GM19438 (cell line): ENCODE measurements at regions not wholly inside any gene's neighbourhood (a gene's known extent, or its start where the extent isn't known, plus 50 kb on each side); places are given as distances from the start of the nearest gene placed in this dataset.

Source experiments
- ATAC-seq: cut with Tn5 transposase; IDR thresholded peaks from one replicate; pipeline ENCODE4 v1.9.1; 2021; ENCODE audit warnings: low read depth; ENCODE audit not compliant: unreplicated experiment

DNA sequence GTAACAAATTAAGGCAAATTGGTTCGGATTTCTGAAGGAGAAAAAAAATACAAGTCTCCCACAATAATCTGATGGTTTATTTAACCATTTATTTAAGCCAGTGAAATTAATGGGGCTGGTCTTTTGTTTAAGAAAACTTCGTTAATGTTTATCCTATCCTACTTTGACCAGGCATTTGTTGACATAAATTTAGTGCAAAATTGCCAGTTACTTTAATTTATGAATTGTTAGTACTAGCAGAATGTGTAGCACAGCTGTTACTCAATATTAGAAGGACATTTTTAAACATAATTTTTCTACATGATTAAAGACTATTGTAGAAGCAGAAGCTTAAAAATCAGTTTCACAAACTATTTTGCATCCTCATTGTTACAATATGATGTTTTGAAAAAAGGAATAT lies 687.6 kb upstream of the PTBP2 start:
- ATAC-seq = no peak

DNA sequence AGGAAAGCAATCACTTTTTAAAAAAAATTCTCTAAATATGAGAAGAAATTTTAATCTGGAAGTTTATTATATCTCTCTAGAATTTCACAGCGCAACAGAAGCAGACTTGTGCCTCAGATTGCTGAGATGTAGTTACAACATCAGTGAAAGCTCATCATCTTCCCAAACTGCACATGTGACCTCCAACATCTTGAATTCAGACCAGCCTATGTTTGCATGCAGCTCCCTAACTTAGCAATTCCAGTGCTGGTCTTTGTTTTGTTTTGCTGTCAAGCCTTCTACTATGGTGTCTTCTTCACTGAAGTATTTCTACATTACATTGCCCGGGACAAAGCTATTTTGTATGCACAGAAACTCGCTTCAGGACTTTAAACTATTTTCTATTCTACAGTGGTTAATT lies 684.8 kb upstream of the PTBP2 start:
- no peak for ATAC-seq

DNA sequence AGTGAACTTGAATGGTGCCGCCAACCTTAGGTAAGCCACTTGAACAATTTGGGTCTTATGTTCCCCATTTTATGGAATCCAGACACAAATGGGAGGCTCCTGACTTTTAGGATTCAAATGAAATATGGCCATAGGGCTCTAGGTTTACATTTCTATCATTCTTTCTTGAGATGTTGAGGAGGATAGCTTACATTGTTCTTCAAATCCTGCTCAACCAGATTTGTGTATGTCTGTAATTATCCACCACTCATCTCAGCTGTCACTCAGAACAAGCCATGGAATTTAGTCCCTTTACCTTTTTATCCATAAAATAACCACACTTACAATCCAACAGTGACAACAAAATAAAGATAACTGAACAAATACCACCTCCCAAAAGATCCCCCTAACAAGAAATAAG lies 682.9 kb upstream of the PTBP2 start:
- no peak for ATAC-seq

DNA sequence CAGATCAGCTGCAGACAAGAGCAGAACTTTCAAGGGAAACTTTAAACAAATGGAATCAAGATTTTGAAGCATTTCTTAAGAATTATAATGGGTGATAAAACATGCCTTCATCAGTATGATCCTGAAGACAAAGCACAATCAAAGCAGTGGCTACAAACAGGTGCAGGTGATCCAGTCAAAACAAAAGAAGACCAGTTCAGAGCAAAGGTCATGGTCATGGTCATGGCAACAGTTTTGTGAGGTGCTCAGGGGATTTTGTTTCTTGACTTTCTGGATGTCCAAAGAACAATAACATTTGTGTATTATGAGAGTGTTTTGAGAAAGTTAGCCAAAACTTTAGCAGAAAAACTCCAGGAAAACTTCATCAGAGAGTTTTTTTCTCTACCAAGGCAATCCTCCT lies 681.7 kb upstream of the PTBP2 start:
- ATAC-seq = no peak

DNA sequence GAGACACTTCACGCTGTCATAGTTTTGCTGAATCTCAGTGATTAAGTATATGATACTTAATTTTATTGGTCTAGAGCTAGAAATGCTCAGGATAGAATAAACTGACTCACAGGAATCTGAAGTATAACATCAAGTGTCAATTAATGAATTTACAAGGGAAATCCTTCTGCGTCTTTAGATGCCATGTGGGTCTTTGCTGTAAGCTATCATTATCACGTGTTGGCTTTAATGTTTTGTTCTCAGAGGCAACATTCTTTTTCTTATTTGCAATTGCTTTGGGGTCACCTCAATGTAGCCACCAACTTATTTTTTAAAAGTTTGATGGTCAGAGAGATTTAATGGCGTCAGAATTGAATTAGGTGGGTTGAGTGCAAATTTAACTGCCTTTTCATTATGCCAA lies 680.1 kb upstream of the PTBP2 start:
- no peak for ATAC-seq

DNA sequence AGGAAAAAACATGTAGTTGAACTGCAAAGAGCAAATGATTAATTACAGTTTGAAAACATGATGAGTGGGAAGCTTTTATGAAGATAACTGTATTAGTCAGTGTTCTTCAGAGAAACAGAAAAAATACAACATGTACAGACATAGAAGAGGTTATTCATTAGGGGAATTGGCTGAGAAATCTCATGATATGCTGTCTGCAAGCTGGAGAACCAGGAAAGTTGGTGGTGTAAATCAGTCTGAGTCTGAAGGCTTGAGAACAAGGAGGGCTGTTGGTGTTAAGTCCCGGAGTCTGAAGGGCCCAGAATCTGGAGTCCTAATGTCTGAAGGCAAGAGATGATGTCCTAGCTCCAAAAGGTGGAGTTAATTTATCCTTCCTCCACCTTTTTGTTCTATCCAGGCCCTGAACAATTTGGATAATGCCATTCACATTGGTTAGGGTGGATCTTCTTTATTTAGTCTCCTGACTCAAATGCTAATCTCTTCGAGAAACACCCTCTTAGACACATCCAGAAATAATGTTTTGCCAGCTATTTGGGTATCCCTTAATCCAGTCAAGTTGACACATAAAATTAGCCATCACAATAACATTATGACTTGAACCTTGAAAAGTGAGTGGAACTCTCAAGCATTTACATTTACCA lies 672.9 kb upstream of the PTBP2 start:
- no peak for ATAC-seq

DNA sequence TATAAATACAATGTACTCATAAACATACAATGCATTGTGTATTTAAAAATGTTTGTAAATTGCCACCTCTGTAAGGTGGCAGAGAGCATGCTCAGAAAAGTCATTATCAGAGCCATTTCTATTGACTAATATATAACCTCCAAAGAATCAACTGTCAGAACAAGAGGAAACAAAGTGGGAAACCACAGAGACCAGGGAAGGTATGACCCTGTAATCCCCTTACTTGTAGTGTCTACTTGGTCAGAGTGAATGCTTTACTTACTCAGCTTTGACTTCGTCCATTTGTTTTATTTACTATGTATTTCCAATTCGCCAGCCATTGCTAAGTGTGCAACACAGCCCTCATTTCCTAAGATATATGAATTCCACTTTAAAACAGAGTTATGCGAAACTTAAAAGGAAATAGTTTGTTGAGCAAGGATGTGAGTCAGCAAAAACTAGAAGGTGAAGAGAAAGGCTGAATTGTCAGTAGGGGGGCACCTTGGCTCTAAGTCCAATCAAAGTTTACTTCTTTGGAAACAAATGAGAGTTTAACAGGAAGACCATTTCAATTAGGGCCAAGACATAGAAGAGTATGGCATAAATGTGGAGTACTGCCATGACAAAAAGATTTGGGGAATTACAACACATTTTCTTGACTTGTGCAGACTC lies 671.7 kb upstream of the PTBP2 start:
- ATAC-seq = no peak

DNA sequence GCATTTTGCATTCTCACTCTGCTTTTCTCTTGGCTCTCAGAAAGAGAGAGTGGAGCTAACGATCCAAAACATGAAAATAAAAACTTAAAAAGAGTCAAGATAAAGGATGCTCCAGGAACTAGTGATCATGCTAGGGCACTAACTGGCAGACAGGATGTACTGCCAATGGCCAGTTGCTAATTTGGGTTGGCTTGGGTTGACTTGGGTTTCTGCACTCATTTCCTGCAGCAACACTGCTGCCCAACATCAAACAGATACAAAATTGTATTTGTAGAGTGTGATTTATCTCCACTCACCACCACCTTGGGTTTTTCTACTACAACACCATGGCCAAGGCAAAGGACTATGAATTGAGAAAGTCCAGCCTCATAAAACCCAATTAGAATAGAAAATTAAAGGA lies 662.3 kb upstream of the PTBP2 start:
- no peak for ATAC-seq

DNA sequence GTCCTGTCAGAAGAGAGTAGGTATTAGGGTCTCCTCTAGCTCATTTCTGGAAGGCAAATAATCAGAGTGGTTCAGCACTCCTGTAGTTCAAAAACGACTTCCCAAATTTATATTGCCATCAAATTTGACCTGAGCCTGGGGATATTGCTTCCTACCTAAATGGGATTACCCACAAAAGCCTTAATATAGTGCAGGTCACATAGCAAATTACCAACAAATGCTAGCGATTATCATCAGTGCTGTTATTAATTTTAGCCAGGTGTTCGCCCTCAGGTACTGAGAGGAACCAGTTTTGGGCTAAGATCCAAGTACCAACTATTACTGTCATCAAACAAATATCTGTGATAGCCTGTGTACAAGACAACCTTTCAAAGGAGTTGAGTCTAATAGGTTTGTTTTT lies 661.8 kb upstream of the PTBP2 start:
- no peak for ATAC-seq

DNA sequence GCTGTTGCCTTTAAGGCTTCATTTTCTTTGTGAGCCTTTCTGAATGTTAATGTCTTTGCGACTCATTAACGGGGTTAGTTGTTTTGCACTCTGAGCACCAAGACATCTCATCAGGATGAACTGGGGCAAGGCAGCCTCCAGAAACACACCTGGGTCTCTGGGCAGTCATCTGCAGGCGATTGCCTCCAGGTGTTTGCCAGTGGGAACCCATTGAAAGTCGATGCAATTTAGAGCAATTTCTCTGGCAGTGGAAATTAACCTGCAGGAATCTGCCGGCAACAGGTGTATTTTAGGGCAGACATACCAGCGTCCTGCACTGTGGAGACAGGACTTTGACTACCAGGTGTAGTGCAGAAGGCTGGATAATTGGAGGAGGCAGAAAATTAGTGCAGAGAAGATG lies 661.0 kb upstream of the PTBP2 start:
- ATAC-seq = no peak

DNA sequence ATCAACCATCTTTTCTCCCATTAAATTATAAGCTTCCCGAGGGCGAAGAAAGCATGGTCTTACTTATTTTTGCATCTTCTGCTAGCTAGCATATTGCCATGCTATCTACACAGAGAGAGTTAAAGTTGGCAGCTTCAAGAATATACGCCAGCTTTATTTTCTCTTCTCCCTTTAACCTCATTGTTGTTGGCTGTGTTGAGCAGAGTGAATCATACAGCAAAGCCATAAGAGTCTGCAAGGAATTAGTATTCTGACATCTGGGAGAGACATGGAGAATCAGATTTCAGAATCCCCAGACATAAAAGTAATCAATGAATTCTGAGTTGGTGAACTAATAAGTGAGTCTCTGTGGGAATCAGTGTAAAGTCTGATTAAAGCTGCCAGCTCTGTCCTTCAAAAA lies 649.6 kb upstream of the PTBP2 start:
- ATAC-seq = no peak

DNA sequence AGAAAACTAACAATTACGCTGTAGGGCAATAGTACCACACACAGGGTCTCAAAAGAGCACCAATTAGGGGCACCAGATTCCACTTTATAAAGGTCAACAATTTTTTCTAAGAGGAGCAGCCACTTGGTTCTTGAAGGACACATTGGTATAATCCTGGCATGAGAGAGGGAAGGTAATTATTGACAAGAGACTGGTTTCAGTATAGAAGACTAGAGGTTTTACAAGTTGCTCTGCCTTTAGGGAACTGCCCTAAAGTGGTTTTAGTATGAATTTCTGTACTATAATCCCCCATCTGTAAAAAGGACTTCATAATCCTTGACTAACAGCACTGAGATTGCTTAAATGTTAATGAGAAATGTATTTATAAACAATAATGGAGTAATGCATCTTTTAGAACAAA lies 648.5 kb upstream of the PTBP2 start:
- no peak for ATAC-seq

DNA sequence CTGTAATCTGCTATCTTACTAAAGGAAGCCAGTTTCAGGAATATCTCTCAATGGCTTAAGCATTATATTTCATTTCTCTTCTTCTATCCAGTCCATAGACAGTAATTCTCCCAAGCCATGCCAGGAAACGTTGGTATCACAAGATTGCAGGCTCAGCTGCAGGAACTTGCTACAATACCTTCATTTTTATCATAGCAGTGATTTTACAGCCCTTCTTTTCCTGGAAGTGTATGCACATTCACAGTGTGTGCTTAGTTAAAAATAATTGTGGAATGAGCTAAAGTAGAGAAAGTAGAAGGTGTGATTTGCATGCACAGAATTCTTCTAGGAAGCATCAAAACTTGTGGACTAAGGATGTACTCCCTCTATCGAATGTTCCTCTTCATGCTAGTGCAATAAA lies 647.2 kb upstream of the PTBP2 start:
- ATAC-seq = no peak

DNA sequence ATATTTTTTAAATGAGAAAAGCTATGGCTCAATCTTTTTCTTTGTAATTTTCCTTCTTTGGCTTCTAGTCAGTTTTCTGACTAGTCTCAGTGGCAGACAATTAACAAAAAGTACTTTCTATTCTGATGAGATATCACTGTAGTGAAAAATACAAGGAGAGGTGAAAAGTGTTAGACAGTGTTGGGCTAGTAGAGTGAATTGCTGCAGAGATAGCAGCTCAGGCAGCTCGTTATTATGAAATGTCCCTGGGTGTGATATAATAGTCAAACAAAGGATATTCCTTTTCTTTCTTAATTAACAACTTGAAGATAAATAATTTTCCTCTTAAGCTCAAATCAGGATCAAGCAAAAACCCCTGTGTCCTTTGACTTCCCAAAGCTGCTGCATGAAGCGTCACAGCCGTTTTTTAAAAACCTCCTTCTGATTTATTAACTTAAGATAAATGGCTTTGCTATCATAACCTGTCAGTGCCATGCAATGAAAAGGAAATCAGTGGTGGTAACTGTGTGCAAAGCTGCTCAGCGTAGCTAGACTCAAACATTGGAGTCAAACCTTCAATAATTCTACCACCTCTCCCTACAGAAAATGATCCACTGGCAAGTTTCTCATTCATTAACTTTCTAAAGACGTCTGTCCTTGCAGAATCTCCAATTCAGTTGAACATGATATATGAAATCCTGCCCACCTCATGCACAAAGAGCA lies 646.6 kb upstream of the PTBP2 start:
- ATAC-seq = no peak

DNA sequence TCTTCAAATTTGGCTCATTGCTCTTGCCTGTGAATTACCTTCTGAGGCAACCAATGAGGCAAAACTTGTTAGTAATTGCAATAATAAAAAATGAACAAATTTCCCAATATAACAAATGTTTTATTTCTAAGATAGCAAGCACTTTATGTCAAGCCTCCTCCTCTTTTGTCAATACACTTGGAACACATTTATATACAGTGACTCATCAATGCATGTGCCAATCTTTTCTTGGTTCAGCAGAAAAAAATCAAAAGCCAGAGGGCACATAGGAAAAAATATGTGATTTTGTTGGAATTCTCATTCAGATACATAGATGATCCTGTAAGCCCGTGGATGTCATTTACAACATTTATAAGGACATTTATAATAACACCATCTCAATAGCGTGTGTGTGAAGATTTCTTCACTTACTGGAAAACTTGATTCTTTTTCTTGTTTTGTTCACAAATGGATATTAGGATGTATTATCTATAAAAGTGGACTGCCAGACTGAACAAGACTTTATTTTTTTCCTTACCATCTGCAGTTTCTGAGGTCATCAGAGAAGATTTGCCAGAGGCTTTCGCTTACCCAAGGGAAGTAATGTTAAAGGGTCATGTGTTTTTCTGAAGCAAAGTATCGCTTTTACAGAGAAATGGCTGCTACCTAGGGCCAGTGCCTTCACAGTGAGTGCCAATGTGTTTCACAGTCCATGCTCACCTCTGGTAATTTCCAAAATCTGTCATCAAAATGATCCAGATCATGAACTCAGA lies 645.7 kb upstream of the PTBP2 start:
- no peak for ATAC-seq

DNA sequence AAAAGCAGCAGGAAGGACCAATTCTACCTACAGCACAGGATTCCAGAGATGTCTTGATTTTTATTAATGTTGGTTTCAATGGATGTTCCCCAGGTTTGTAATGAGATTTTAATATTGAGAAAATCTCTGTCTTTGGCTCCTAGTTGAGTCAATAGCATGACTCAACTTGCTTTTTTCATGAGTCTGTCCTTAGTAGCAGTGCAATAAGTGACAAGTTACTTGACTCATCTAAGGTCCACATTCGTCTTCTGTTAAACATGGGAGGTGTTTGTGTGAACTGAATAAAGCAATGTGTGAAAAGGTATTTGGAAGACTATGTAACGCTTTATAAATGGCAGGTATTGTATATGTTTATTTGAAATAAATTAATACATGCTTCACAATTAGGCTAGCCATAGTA lies 645.0 kb upstream of the PTBP2 start:
- no peak for ATAC-seq

DNA sequence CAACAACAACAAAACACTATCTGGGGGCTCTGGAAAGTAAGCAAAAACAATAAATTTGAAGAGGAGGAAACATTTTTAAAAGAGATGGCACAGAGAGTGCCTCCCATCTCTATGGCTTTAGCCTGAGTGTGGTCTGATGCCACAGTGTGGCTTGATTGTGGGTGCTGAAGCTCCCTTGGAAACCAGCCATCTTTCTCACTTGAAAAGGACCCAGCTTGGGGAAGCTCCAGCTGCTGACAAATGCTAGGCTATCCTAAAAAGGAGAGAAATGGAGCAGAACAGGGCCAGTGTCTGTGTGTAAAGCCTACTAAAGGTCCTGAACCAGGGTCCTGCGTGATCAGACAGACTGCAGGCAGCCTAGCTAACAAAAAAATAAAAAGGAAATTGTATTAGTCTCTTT lies 642.0 kb upstream of the PTBP2 start:
- ATAC-seq = no peak

DNA sequence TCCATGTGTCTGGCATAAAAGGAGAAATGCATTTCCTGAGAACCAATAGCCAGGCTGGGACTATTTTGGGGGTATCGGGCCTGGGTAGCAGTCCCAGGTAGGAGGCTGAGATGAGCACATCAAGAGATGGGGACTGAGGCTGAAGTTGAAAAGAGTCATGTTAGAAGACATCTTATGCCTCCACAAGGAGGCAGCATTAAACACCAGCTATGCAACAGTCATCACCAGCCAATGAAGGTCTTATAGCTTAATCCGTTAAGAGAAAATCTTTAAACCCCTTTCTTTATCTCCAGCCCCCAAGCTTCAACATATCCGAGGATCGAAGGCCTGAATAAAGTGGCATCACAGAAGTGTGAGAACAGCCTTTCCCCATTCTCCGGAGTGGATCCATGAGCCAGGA lies 640.7 kb upstream of the PTBP2 start:
- no peak for ATAC-seq

DNA sequence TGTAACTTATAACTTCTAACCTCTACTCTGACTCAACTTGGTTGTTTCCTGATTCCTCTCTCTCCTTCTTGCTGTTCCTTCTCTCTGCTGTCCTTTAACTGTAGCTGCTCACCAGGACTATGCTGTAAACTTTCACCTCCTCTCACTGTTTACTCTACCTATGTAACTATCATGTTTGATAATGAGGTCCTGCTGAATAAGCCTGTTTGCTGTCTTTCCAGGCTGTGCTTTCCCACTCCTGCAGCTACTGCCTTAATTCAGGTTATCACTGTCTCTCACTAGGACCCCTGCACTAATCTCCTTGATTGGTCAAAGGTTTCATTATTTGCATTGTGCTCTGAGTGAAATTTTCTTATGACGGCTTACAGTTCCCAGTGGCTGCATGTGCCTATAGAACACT lies 633.9 kb upstream of the PTBP2 start:
- no peak for ATAC-seq

DNA sequence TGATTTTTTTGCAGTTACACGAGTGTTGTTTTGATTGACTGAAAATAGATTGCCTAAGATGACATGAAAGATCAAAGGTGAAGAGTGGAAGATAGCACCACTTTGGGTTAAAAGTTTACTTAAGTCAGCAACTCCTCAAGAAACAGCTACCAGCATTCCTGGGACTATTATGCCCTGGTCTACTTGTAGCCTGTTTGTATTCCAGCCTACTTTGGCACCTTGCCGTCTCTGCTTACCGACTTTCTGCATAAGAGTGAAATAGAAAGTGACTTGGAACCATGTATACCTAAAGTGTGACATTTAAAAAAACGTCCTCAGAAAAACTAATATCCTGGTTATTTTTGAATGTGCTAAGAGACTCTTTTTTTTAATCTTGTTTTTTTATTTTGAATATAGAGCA lies 631.5 kb upstream of the PTBP2 start:
- ATAC-seq = no peak

DNA sequence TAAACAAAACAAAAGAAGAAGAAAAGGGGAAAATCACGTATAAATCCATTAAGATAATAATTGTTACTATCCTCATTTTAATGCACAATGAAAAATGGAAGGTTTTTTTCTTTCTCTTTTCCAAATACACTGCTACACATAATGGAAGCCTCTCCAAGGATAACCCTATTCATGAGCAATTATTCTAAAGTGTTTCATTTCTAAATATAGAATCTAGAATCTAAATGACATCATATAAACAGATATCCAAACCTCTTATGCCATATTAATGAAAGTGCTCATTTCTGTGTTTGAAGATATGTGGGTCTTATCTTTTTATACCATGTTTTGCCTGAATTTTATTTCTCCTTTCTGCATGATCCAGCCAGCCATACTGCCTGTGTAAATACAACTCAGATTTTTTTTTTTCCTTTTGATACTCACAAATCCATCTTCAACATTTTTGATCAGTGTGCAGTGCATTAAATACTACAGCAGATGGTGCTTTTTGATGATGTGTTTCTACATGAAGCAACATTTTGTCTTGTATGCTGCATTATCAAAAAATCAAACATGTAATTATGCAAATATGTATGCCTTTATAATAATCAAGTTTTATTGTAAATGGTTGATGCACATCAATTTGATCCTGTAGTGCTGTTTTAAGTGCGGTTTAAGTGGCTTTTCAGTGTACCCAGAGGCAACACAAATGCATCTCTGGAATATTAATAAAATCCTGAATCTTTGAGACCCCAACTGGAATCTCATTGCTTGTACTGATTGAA lies 625.6 kb upstream of the PTBP2 start:
- ATAC-seq = no peak
